Hematopoietic multipotent progenitor cell (in vitro differentiated cells): ENCODE measurements at regions not wholly inside any gene's neighbourhood (a gene's known extent, or its start where the extent isn't known, plus 50 kb on each side); places are given as distances from the start of the nearest gene placed in this dataset.

Source experiments
- DNase-seq, 3 donors: peaks; one replicate each; pipeline ENCODE4 v3.0.0-alpha.2; 2011 to 2015; ENCODE audit warnings: low read depth in 2 of 3, low spot score in 2 of 3

DNA sequence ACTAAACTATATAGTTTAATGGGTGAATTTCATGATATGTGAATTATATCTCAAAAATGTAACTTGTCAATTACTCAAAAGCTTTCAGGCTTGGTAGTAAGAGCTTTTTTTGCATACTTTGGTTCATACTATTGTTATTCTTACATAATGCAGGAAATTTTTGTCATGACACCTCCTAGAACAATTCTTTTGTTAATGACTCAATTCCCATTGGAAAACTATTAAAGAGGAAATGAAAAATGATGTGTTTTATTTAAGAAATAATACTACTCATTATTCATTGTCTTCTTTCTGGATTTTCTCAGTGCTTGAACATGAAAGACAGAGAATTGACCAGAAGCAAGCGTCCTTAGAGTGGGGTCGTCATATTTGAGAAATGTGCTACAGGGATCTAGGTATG, 196.4 kb upstream of the KCNJ16 start:
- DNase-seq: no peak

DNA sequence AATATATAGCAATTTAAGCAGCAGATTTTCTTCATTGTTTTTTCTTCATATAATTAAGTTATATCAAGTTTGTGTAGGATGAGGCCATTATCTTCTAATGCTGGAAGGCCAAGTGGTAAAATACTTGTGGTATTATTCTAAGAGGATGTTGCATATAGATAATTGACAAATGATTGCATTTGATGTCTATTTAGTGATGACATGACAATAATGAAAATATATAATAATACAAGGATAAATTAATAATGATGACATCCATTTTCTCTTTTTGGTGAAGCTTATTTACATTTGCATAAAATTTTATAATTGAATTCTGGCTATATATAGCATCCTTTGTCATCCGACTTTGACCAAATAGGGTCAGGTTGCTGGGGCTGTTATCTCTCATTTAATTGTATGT, 195.4 kb upstream of the KCNJ16 start:
- no peak for DNase-seq

- no peak for DNase-seq
Measured at GRCh38 chr17:69880591-69881112, 194.4 kb upstream of the KCNJ16 start.

DNA sequence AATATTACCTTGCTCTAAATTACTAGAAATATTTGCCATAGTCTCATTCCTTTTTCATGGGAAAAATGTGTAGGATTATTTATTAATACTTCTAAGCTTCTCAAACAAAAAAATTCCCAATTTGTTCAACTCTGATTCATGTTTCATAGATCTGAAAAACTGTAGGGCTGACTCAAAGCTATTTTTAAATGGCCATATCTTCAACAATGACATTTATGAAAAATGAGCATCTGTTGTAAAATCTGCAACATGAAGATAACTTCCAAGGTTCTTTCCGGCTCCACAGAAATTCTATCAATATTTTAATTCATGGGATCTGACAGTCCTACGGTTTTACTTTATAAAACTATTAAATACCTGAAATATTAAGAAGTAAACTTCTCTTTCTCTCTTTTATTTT, 192.7 kb upstream of the KCNJ16 start:
- DNase-seq: no peak

DNA sequence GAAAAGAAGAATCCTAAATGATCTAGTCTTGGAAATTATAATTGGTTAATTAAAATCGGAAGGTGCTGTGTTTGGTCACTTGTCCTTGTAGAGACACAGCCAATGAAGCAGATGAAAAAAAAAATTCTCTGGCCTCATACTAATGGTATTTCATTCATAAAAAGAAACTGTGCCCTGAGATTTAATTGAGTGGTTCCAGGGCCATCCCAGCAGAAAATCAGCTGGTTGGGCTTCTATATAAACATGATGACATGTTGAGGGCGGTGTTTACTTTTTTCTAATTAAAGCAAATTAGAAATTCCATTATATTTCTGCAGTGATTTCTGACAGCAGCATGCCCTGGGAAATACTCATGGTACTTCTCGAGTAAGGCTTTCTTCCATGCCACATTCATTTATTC, 191.9 kb upstream of the KCNJ16 start:
- DNase-seq: no peak

GRCh38 chr17:69884356-69884755, 190.7 kb upstream of the KCNJ16 start:
- DNase-seq: no peak

DNA sequence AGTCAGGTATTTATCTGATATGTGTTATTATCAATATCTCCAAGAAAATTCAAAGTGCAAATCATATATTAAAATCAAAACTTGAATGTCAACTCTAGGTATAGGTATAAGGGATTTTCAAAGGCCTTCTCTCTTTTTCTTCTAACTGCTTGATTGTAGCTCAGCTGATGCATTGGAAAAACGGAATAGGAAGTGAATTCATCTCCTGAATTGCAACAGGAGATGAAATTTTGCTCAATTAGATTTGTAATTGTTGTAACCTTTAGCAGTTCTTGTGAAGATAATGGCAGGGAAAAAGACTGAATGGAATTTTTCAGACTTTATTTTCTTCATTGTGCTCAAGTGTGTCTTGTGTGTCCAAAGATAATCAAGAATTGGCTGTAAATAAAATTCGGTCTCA, 190.2 kb upstream of the KCNJ16 start:
- no peak for DNase-seq

GRCh38 chr17:69898601-69899000, 176.4 kb upstream of the KCNJ16 start:
- no peak for DNase-seq

GRCh38 chr17:69900101-69900500, 174.9 kb upstream of the KCNJ16 start:
- no peak for DNase-seq

GRCh38 chr17:69900829-69901228, 174.2 kb upstream of the KCNJ16 start:
- DNase-seq: no peak

GRCh38 chr17:69906306-69906705, 168.7 kb upstream of the KCNJ16 start:
- DNase-seq: no peak

DNA sequence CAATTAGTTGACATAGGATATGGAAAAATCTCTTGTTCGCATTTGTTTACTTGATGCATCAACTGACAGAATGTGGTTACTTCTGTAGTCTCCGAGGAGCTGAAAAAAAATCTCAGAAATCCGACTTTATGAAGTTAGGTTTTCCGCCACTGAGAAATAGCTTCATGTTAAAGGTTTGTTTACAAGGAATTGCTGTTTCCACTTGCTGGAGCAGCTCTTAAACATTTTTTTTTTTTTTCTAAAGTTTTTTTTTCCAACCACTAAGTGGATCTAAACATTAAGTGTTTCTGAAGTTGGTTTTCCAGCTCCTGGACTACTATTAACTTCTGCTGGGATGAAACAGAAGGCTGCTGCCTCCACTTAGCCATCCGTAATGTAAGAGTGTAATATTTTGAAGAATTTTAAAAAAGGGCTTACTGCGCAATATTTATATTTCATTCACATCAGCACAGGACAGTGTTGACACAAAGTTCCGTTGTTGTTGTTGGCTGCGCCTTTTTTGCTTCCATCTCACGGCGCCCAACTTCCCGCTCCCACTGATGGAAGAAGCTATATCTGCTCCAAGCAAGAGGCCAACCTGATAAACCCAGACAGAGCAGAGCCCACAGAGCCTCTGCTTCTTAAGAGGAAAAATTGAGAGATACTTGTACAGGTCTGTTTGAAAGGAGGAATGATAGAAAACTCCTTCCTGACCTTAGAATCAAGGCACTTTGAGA, 167.7 kb upstream of the KCNJ16 start:
- no peak for DNase-seq

GRCh38 chr17:69908626-69909368, 166.2 kb upstream of the KCNJ16 start:
- DNase-seq: no peak

DNA sequence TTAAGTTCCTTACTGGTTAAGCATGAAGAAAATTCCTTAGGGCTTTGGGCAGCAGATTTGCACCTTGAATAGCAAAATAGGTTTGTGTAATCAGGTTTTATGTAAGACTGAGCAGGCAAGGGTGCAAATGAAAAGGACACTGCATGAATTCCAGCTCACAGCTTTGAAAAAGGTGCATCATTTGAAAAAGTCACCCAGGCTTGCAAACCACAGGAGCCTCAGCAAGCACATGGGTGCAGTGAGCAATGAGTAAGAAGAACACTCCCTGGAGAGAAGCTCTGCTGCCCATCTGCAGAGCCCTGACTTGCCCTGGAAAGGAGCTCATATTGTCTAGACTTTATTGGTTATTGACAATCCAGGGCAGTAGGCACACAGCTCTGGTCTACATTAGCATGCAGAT, 165.6 kb upstream of the KCNJ16 start:
- DNase-seq: no peak

GRCh38 chr17:69912805-69913204, 162.2 kb upstream of the KCNJ16 start:
- DNase-seq: no peak

- DNase-seq: no peak
Measured at GRCh38 chr17:69913216-69913615, 161.8 kb upstream of the KCNJ16 start.

GRCh38 chr17:69913616-69914015, 161.4 kb upstream of the KCNJ16 start:
- DNase-seq: no peak

GRCh38 chr17:69914520-69914919, 160.5 kb upstream of the KCNJ16 start:
- no peak for DNase-seq

- DNase-seq: no peak
Measured at GRCh38 chr17:69916761-69917160, 158.3 kb upstream of the KCNJ16 start.

- DNase-seq: no peak
Measured at GRCh38 chr17:69918164-69918563, 156.9 kb upstream of the KCNJ16 start.

DNA sequence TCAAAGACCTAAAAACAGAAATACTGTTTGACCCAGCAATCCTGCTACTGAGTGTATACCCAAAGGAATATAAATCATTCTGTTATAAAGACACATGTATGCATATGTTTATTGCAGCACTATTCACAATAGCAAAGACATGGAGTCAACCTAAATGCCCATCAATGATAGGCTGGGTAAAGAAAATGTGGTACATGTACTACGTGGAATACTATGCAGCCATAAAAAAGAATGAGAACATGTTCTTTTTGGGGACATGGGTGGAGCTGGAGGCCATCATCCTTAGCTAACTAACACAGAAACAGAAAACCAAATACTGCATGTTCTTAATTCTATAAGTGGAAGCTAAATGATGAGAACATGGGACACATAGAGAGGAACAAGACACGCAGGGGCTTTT, 155.2 kb upstream of the KCNJ16 start:
- no peak for DNase-seq

GRCh38 chr17:69921046-69921445, 154.0 kb upstream of the KCNJ16 start:
- DNase-seq: no peak
